Ascending aorta (tissue), 2 donors: ENCODE measurements at regions not wholly inside any gene's neighbourhood (a gene's known extent, or its start where the extent isn't known, plus 50 kb on each side); places are given as distances from the start of the nearest gene placed in this dataset.
"Not testable (repeated sequence)": the region's sequence is repeated elsewhere in the genome, so short reads cannot be mapped to it uniquely, and the experiment has no call there.

ENCODE experiments used
- DNase-seq, 2 donors: peaks; one replicate each; pipeline ENCODE4 v3.0.0-alpha.2; 2019; ENCODE audit warnings: low spot score in 2 of 2
- H3K27ac ChIP-seq, 2 donors: fragments of 200-600 bp; sonication (generic); one replicate each; pipeline ENCODE4 v1.5.1; 2016 to 2017; ENCODE audit warnings: mild to moderate bottlenecking in 1 of 2
- H3K27me3 ChIP-seq: fragments of 200-600 bp; sonication (generic); one replicate; pipeline ENCODE4 v1.5.1; 2017
- H3K36me3 ChIP-seq, 2 donors: fragments of 200-600 bp; sonication (generic); one replicate each; pipeline ENCODE4 v1.5.1; 2016
- H3K4me1 ChIP-seq, 2 donors: fragments of 200-600 bp; sonication (generic); one replicate each; pipeline ENCODE4 v1.5.1; 2016 to 2017; ENCODE audit warnings: mild to moderate bottlenecking in 1 of 2
- H3K4me3 ChIP-seq, 2 donors: fragments of 200-600 bp; sonication (generic); one replicate each; pipeline ENCODE4 v1.5.1; 2016 to 2017; ENCODE audit warnings: mild to moderate bottlenecking in 1 of 2
- H3K9me3 ChIP-seq, 2 donors: fragments of 200-600 bp; sonication (generic); one replicate each; pipeline ENCODE4 v1.5.1; 2016
- CTCF ChIP-seq, 3 experiments: fragments of 200-600 bp in 2 of 3; fragments of 450-650 bp in 1 of 3; sonication (generic) in 2 of 3; IDR thresholded peaks; one replicate each; pipeline ENCODE4 v1.5.1; 2016 to 2019; ENCODE audit warnings: antibody characterized with exemption in 3 of 3, mild to moderate bottlenecking in 1 of 3, moderate library complexity in 1 of 3
- intact Hi-C: fragments of 100-400 bp; cut with DNase I; formaldehyde crosslinking; loops from one replicate; pipeline ENCODE4 v1.15.1; 2023

- H3K27ac ChIP-seq, result no peak overlapping the region
- H3K9me3 ChIP-seq, result no peaks in the 10 kb centered on the region
- TF ChIP-seq CTCF (IDR thresholded peaks at IDR 0.05), result no peak
- intact Hi-C loops, result no loop called here
- H3K4me3 ChIP-seq, result no peak overlapping the region
- no peaks in the 10 kb centered on the region for H3K4me1 ChIP-seq
- DNase-seq, result no peak
- no peaks in the 10 kb centered on the region for H3K36me3 ChIP-seq
- no peaks in the 10 kb centered on the region for H3K27me3 ChIP-seq
Observed at GRCh38 chr9:135305546-135306180, 173.9 kb upstream of the PPP1R26 start.

- H3K36me3 ChIP-seq, result no peaks in the 10 kb centered on the region
- H3K9me3 ChIP-seq, result no peaks in the 10 kb centered on the region
- no peak overlapping the region for H3K4me3 ChIP-seq
- H3K27ac ChIP-seq, result no peak overlapping the region
- no peaks in the 10 kb centered on the region for H3K27me3 ChIP-seq
- H3K4me1 ChIP-seq, result no peaks in the 10 kb centered on the region
- no peak for DNase-seq
- no peak for TF ChIP-seq CTCF (IDR thresholded peaks at IDR 0.05)
- intact Hi-C loops, result no loop called here
Observed at GRCh38 chr9:135306699-135307098, 172.9 kb upstream of the PPP1R26 start.

GRCh38 chr9:135307300-135307699, 172.3 kb upstream of the PPP1R26 start:
- H3K27me3 ChIP-seq, result no peaks in the 10 kb centered on the region

GRCh38 chr9:135307919-135308318, 171.7 kb upstream of the PPP1R26 start:
- intact Hi-C loops, DNase-seq, H3K4me1 ChIP-seq, H3K4me3 ChIP-seq, H3K9me3 ChIP-seq, H3K27me3 ChIP-seq, H3K36me3 ChIP-seq, H3K27ac ChIP-seq: not testable (repeated sequence)

More at GRCh38 chr9:135307300-135307699, 172.3 kb upstream of the PPP1R26 start:
- no peak for DNase-seq
- no peaks in the 10 kb centered on the region for H3K36me3 ChIP-seq
- intact Hi-C loops, result no loop called here
- no peak overlapping the region for H3K4me3 ChIP-seq
- no peaks in the 10 kb centered on the region for H3K9me3 ChIP-seq
- no peak overlapping the region for H3K27ac ChIP-seq
- no peaks in the 10 kb centered on the region for H3K4me1 ChIP-seq
- TF ChIP-seq CTCF (IDR thresholded peaks at IDR 0.05), result no peak

GRCh38 chr9:135308821-135309762, 170.5 kb upstream of the PPP1R26 start:
- no peak for TF ChIP-seq CTCF (IDR thresholded peaks at IDR 0.05)

GRCh38 chr9:135309763-135310125, 169.8 kb upstream of the PPP1R26 start:
- Histone ChIP-seq H3K27me3 (no peaks in the 10 kb centered on the region), H3K27ac (no peak overlapping the region), H3K4me3 (no peak overlapping the region), H3K36me3 (no peaks in the 10 kb centered on the region), H3K9me3 (peaks cover 6 to 13% of the 10 kb centered on the region in 2 donors), H3K4me1 (no peaks in the 10 kb centered on the region)
- intact Hi-C loops, result no loop called here
- no peak for DNase-seq
- TF ChIP-seq CTCF (IDR thresholded peaks at IDR 0.05), result no peak

More at GRCh38 chr9:135308821-135309762, 170.5 kb upstream of the PPP1R26 start:
- H3K4me1 ChIP-seq, result no peaks in the 10 kb centered on the region
- no peaks in the 10 kb centered on the region for H3K27me3 ChIP-seq
- H3K4me3 ChIP-seq, result no peak overlapping the region
- DNase-seq, result no peak
- H3K36me3 ChIP-seq, result no peaks in the 10 kb centered on the region
- peaks cover 6 to 13% of the 10 kb centered on the region in 2 donors for H3K9me3 ChIP-seq
- intact Hi-C loops, result no loop called here
- H3K27ac ChIP-seq, result no peak overlapping the region
